ENCODE measurements at regions not wholly inside any gene's neighbourhood (a gene's known extent, or its start where the extent isn't known, plus 50 kb on each side); places are given as distances from the start of the nearest gene placed in this dataset.

GRCh38 chr3:177852001-177852807, 654.9 kb upstream of the TBL1XR1 start:
- 90% methylated on average over 3 of the region's 3 CpGs; no CpG with 5 or more reads in 1 of the 2 experiments for WGBS, 2 experiments (ENCODE audit: extremely low coverage in 1 of 2, insufficient coverage in 1 of 2, insufficient read length in 1 of 2, insufficient replicate concordance in 2 of 2, low coverage in 1 of 2, low lambda C conversion rate in 2 of 2, missing lambda C conversion rate in 1 of 2)
- DNase-seq (ENCODE audit: low read depth in 1 of 2, low spot score in 2 of 2): no peak
- Histone ChIP-seq H2BK120ac (replicated peaks; ENCODE audit: low read depth, low read length) (no peak overlapping the region), H3K27ac (ENCODE audit: low read depth, low read length) (no peak overlapping the region), H3K9me3 (ENCODE audit: insufficient read depth in 2 of 2, low read depth in 1 of 2, low read length in 1 of 2) (no peaks in the 10 kb centered on the region), H4K20me1 (replicated peaks in 1 of 2; ENCODE audit: control insufficient read depth in 1 of 2, insufficient read depth in 2 of 2, low read length in 2 of 2) (no peaks in the 10 kb centered on the region), H2AFZ (ENCODE audit: low read length) (no peak overlapping the region), H4K8ac (ENCODE audit: extremely low read depth, insufficient read depth, low read length) (no peak overlapping the region), H2AK5ac (ENCODE audit: low read depth, low read length) (no peak overlapping the region), H2BK15ac (ENCODE audit: low read length) (no peak overlapping the region), H2BK20ac (ENCODE audit: low read length) (no peak overlapping the region), H3K18ac (ENCODE audit: extremely low read depth, low read length) (no peak overlapping the region), H3K79me1 (ENCODE audit: low read depth, low read length) (no peaks in the 10 kb centered on the region), H3K4me1 (replicated peaks in 1 of 4; ENCODE audit: control insufficient read depth in 3 of 4, insufficient read depth in 4 of 4, low read length in 3 of 4) (no peaks in the 10 kb centered on the region), H2BK5ac (ENCODE audit: low read depth, low read length) (no peak overlapping the region), H3K14ac (ENCODE audit: insufficient read length) (no peak overlapping the region), H4K91ac (replicated peaks; ENCODE audit: insufficient read length, low read length) (no peak overlapping the region), H3K79me2 (ENCODE audit: control insufficient read depth in 1 of 2, insufficient read depth in 2 of 2, low read length in 2 of 2) (no peaks in the 10 kb centered on the region), H3K4ac (replicated peaks; ENCODE audit: insufficient read length, low read depth, low read length) (no peak overlapping the region), H3K56ac (replicated peaks; ENCODE audit: insufficient read length, low read depth, low read length) (no peak overlapping the region), H2BK12ac (ENCODE audit: low read depth, low read length) (no peak overlapping the region), H3K23me2 (ENCODE audit: low read depth, low read length) (no peaks in the 10 kb centered on the region), H3K4me2 (ENCODE audit: insufficient read depth in 1 of 2, low read depth in 2 of 2, low read length in 2 of 2) (no peak overlapping the region), H3K9ac (replicated peaks in 1 of 4; ENCODE audit: extremely low read depth in 1 of 4, low read depth in 3 of 4, low read length in 3 of 4) (no peak overlapping the region), H3K36me3 (ENCODE audit: control insufficient read depth in 2 of 4, insufficient read depth in 4 of 4, low read length in 3 of 4) (no peaks in the 10 kb centered on the region), H4K5ac (ENCODE audit: insufficient read length, low read depth, low read length) (no peak overlapping the region), H3K23ac (ENCODE audit: insufficient read length) (no peak overlapping the region), H3K4me3 (ENCODE audit: extremely low read depth in 1 of 4, insufficient read depth in 2 of 4, low read depth in 3 of 4, low read length in 4 of 4) (no peak overlapping the region), H3K27me3 (replicated peaks in 1 of 4; ENCODE audit: control insufficient read depth in 3 of 4, extremely low read depth in 1 of 4, insufficient read depth in 3 of 4, low read length in 3 of 4) (peaks cover 0 to 1% (median 0%) of the 10 kb centered on the region in 4 experiments; a peak in 1 of 7 replicates)
- CTCF ChIA-PET (ENCODE audit: partially characterized antibody): interaction anchor here (0.5 to 1.1 kb wide), 2 partner anchors 24 to 768 kb away, joined by 3 read pairs; no protein-coding TSS in a partner anchor
- TF ChIP-seq KDM1A (IDR thresholded peaks at IDR 0.05; ENCODE audit: borderline replicate concordance, low read length): no peak
- FAIRE-seq: no peak
- POLR2A ChIA-PET (ENCODE audit: partially characterized antibody): no interaction called here
